ENCODE measurements at regions not wholly inside any gene's neighbourhood (a gene's known extent, or its start where the extent isn't known, plus 50 kb on each side); places are given as distances from the start of the nearest gene placed in this dataset.
"Not testable (repeated sequence)": the region's sequence is repeated elsewhere in the genome, so short reads cannot be mapped to it uniquely, and the experiment has no call there.

DNA sequence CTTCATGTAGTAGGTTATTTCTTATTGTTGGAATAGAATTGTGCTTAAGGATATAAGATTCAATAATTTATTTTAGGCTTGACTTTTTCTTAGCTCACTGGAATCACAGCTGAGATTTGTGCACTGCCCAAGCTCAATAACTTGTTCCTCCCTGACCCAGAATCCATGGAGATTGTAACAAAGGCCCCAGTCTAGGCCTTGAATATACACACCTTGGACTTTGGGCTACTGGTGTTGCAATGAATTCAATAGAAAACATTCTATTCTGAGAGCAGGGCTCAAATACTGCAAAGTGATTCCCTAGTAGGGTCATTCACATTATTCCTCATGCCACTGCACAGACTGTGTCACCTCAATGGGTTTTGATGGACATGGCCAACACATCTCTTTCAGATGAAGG is 352.4 kb downstream of the GALC start:
- in situ Hi-C loops (cut with HindIII; ENCODE audit: low sequenced_read_pairs) = no loop called here

GRCh38 chr14:87638196-87638595 is 354.8 kb downstream of the GALC start:
- in situ Hi-C loops (cut with HindIII; ENCODE audit: low sequenced_read_pairs) = no loop called here

- in situ Hi-C loops (cut with HindIII; ENCODE audit: low sequenced_read_pairs) = no loop called here
Observed at GRCh38 chr14:87635442-87635841, 357.5 kb downstream of the GALC start.

GRCh38 chr14:87632796-87633195 is 360.2 kb downstream of the GALC start:
- in situ Hi-C loops (cut with HindIII; ENCODE audit: low sequenced_read_pairs) = no loop called here

DNA sequence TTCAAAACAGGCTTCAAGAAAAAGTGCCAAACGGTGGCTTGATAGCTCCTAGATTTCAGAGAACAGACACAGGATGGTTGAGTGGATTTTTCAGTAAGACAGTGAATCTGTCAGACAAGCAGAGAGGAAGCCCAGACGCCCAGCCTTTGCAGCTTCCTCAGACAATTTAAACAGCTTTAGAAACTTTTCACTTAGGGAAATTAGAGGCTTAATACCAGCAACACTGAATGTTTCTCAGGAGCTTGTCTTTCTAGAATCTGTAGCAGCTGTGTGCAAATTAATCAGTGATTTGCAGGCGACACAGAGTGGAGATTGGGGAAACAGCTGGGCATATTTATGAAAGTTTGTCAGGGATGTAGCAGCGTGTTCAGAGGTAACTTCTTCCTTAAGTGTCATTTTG is 362.1 kb downstream of the GALC start:
- in situ Hi-C loops (cut with HindIII; ENCODE audit: low sequenced_read_pairs) = no loop called here

GRCh38 chr14:87629788-87630187 is 363.2 kb downstream of the GALC start:
- in situ Hi-C loops (cut with HindIII; ENCODE audit: low sequenced_read_pairs) = no loop called here

GRCh38 chr14:87628780-87629179 is 364.2 kb downstream of the GALC start:
- in situ Hi-C loops (cut with HindIII; ENCODE audit: low sequenced_read_pairs) = no loop called here

DNA sequence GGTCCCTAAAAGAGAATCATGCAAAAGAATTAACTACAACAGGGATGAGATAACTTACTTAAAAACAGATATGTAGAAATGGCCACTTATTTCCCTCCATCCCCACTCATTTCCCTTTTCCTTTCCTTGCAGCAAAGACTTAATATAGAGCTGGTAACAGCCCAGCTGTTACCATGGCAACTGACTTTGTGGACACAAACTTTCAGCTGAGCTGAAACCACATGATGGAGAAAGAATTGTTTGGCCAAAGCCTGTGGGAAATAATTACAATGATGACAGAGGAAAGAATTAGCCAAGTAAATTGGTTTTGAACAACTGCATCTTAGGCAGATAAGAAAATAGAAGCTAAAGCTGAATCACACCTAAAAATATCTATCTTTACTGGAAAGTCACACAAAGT is 364.9 kb downstream of the GALC start:
- in situ Hi-C loops (cut with HindIII; ENCODE audit: low sequenced_read_pairs) = no loop called here

GRCh38 chr14:87626266-87626665 is 366.7 kb downstream of the GALC start:
- in situ Hi-C loops (cut with HindIII; ENCODE audit: low sequenced_read_pairs) = no loop called here

- in situ Hi-C loops (cut with HindIII; ENCODE audit: low sequenced_read_pairs) = no loop called here
Observed at GRCh38 chr14:87623616-87624015, 369.4 kb downstream of the GALC start.

GRCh38 chr14:87617079-87617478 is 375.9 kb downstream of the GALC start:
- in situ Hi-C loops (cut with HindIII; ENCODE audit: low sequenced_read_pairs) = no loop called here

DNA sequence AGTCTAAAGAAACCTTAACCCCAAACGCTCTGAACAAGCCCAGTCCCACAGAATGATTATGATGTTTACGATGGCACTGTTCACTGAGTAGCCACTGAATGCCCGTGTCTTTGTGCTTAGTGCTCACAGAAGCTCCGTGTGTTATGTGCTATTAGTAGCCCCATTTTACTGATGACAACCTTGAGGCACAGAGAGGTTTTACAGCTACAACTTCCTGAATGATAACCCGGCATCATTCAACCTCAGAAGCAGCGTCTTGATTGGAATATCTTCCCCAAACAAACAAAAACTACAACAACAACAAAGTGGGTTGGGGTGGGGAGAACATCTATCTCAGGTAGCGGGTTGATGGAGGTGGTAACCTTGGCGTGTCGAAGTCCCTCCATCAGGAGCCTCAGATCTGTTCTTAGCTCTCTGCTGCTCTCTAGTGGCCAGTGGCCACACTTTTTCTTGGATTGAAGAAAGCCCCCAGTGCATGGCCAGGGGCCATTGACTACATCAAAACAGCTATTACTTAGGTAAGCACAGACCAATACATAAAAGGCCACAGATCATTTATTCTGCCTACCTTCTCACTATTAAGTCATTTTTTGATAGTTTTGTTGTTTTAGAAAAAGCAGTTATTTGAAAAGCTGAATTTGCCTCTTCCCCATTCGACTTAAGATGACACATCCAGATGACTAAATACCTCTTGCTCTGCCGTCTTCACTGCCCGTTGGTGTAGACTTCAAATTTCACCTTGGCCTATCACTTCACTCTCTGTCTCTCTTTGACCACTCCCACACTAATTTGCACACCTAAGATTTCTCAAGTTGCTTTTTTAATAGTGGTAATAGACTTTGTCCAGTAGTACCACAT is 376.9 kb downstream of the GALC start:
- in situ Hi-C loops (cut with HindIII; ENCODE audit: low sequenced_read_pairs) = no loop called here

DNA sequence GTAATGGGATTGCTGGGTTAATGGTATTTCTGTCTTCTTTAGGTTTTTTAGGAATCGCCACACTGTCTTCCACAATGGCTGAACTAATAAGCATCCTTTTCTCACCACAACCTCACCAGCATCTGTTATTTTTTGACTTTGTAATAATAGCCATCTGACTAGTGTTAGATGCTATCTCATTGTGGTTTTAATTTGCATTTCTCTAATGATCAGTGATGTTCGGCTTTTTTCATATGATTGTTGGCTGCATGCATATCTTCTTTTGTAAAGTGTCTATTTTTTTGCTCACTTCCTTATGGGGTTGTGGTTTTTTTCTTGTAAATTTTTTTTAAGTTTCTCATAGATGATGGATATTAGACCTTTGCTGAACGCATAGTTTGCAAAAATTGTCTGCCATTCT is 377.9 kb downstream of the GALC start:
- in situ Hi-C loops (cut with HindIII; ENCODE audit: low sequenced_read_pairs) = no loop called here

GRCh38 chr14:87613881-87614280 is 379.1 kb downstream of the GALC start:
- in situ Hi-C loops (cut with HindIII; ENCODE audit: low sequenced_read_pairs) = no loop called here

DNA sequence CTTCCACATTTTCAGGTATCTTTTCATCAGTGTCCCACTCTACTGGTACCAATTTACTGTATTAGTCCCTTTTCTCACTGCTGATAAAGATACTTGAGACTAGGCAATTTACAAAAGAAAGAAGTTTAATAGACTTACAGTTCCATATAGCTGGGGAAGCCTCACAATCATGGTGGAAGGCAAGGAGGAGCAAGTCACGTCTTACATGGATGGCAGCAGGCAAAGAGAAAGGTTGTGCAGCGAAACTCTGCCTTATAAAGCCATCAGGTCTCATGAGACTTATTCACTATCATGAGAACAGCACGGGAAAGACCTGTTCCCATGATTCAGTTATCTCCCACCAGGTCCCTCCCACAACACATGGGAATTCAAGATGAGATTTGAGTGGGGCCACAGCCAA is 385.9 kb downstream of the GALC start:
- in situ Hi-C loops (cut with HindIII; ENCODE audit: low sequenced_read_pairs) = not testable (repeated sequence)

DNA sequence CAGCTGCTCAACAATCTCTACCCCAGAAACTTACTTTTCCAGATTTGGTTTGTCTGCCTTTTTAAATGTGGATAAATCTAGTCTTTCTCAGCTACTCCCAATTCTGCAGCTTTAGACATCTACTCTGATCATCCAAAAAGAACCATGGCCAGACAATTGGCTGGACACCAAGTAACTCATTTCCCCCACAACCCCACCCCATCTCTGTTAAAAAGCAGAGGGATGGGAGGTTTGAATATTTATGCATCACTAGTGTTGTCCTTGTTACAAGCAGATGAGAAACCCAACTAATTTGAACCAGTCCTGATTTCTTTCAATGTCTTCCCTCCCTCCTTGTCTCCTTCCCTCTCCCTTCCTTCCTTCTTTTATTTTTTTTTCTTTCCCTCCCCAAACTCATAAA is 391.9 kb downstream of the GALC start:
- in situ Hi-C loops (cut with HindIII; ENCODE audit: low sequenced_read_pairs) = no loop called here

DNA sequence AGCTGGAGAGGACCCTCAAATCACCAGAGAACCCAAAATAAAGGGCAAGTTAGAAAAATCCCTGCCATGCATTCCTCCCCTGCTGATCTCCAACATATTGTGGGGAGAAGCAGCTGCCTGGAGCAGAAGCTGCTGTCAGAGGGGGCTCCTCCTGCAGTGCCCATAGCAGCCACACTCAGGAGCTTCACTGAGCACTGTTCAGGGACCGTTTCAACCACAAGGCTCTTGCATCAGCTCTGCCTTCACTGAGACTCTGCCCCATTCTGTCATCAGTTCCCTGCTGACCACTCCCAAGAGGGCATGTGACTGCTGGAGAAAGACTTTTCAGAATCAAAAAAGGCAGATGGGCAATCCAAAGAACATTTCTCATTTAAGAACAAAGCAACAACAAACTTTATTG is 392.7 kb downstream of the GALC start:
- in situ Hi-C loops (cut with HindIII; ENCODE audit: low sequenced_read_pairs) = no loop called here

GRCh38 chr14:87581298-87581697 is 411.7 kb downstream of the GALC start:
- in situ Hi-C loops (cut with HindIII; ENCODE audit: low sequenced_read_pairs) = no loop called here

DNA sequence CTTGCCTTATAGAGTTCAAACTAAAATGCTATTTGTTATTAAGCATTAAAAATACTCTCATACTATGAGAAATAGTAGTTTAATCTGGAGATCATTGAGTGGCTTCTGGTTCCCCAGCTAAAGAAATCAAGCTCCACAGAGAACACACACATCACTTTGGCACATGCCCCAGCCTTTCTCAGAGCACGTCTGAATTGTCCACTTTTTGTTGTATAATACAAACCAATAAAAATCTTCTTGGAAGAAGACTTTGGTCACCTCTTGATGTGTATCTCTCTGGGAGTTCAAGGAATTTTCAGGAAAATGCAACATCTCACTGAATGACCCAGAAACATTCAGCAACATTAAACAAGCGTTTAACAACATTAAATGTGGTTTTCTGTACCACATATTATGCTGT is 413.9 kb downstream of the GALC start:
- in situ Hi-C loops (cut with HindIII; ENCODE audit: low sequenced_read_pairs) = no loop called here

DNA sequence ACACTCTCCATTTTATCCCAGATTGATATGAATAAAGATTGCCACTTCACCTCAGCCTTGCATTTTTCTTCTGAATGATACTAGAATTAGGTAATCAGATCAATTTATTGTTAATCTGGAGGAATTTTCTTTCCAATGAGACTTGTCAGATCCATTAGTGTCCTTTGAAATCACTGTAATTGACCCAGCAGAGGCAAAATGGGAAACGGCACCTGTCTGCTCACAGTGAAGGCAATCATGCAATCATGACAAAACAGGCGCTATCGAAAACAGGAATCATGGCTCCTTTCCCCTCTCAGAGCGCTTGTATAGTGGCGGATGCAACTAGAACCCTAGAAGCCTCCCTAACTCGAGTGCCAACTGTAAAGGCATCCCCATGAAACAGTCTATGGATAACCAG is 417.6 kb downstream of the GALC start:
- in situ Hi-C loops (cut with HindIII; ENCODE audit: low sequenced_read_pairs) = no loop called here

DNA sequence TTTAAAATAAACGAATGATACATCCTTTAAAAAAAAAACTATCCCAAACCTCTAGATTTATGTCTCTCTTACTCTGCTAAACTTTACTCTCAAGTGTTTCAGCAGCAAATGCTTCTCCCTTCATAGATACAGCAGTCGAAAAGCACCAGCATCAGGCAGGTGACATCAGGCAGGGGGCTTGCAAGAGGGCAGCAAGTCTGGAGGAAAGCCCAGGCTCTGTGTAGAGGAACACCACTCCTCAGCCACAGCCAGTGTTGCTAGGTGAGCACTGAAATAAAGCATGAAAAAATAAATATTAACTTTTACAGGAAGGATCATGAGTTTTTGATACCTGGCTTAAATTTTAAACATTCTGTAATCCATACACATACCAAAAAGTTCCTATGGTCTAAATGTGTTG is 419.4 kb downstream of the GALC start:
- in situ Hi-C loops (cut with HindIII; ENCODE audit: low sequenced_read_pairs) = no loop called here

DNA sequence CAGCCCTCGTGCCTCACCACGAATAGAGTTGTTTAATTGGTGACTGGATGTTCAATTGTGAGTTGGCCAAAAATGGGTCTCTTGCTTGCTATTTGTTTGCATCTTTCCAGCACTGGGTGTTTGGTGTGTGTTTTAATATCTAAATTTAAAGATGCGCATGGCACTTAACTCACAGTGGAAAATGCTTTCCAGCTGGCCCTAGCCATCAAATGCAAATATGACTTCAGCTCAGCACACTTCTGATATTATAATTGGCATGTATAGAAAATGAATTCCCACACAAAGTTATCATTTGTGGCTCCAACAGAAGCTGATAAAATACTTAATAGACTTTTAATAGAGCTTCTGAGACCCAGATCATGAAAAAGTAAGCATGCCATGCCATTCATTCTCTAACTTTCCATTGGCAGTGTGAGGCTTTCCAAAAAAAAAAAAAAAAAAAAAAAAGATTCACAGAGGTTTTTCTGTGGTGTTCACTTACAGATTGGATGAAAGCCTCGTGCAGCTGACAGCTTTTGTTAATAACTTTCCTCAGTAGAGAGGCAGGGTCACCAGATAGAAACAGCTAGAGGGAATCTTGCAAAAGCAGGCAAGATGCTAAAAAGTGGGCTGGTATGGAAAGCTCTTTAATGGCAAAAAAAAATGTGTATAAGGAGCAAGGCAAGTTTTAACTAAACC is 425.2 kb downstream of the GALC start:
- in situ Hi-C loops (cut with HindIII; ENCODE audit: low sequenced_read_pairs) = no loop called here
